Kidney (tissue), 13 donors: ENCODE measurements at regions not wholly inside any gene's neighbourhood (a gene's known extent, or its start where the extent isn't known, plus 50 kb on each side); places are given as distances from the start of the nearest gene placed in this dataset.

Experiments
- DNase-seq, 5 donors: peaks; one replicate each; pipeline ENCODE4 v3.0.0-alpha.2; 2013 to 2020
- FAIRE-seq: peaks from 2 replicates; lab custom pipeline; 2012; peaks lifted over from hg19 to GRCh38; lab: Jason Lieb, UNC
- H3K27ac ChIP-seq, 2 donors: one replicate each; pipeline ENCODE4 v1.7.0; 2013; ENCODE audit warnings: low read depth in 2 of 2, low read length in 2 of 2, inconsistent platforms in 1 of 2
- H3K27me3 ChIP-seq: one replicate; pipeline ENCODE4 v1.7.1; 2013; ENCODE audit warnings: low read length, inconsistent platforms; ENCODE audit not compliant: control insufficient read depth, insufficient read depth
- H3K36me3 ChIP-seq, 3 donors: one replicate each; pipeline versions ENCODE4 v1.7.0 to v1.7.1; 2013; ENCODE audit warnings: low read length in 3 of 3, control low read depth in 1 of 3, inconsistent platforms in 1 of 3; ENCODE audit not compliant: insufficient read depth in 3 of 3, control insufficient read depth in 2 of 3
- H3K4me1 ChIP-seq, 3 donors: one replicate each; pipeline versions ENCODE4 v1.7.0 to v1.7.1; 2013; ENCODE audit warnings: low read length in 3 of 3, inconsistent platforms in 1 of 3, low read depth in 1 of 3; ENCODE audit not compliant: control insufficient read depth in 2 of 3, insufficient read depth in 2 of 3
- H3K4me3 ChIP-seq, 3 donors: one replicate each; pipeline versions ENCODE4 v1.7.0 to v1.8.1; 2013; ENCODE audit warnings: low read length in 3 of 3, control low read depth in 1 of 3, inconsistent platforms in 1 of 3
- H3K9ac ChIP-seq, 3 donors: one replicate each; pipeline versions ENCODE4 v1.7.0 to v1.7.1; 2013; ENCODE audit warnings: low read length in 3 of 3, control low read depth in 1 of 3, inconsistent platforms in 1 of 3
- H3K9me3 ChIP-seq, 3 donors: one replicate each; pipeline versions ENCODE4 v1.7.0 to v1.7.1; 2013; ENCODE audit warnings: low read length in 3 of 3, control low read depth in 1 of 3, inconsistent platforms in 1 of 3; ENCODE audit not compliant: control insufficient read depth in 2 of 3, insufficient read depth in 1 of 3
- CTCF ChIP-seq: IDR thresholded peaks from 3 replicates; pipeline ENCODE4 v1.5.1; 2012; ENCODE audit warnings: mild to moderate bottlenecking, moderate library complexity, borderline replicate concordance; ENCODE audit not compliant: insufficient read depth; ENCODE audit errors: extremely low read depth
- intact Hi-C: fragments of 100-400 bp; cut with DNase I; formaldehyde crosslinking; loops from one replicate; pipeline ENCODE4 v1.11.1; 2022
- donor health status: control.
- donor health status: control.
- donor health status: control.
- donor health status: control.
- donor health status: control.
- donor health status: DM: yes; HTN: yes; CAD: no.
- donor health status: Normal renal cell carcinoma (clear cell type).

- Histone ChIP-seq H3K9ac (no peak overlapping the region), H3K4me3 (no peak overlapping the region), H3K27ac (no peak overlapping the region), H3K36me3 (no peaks in the 10 kb centered on the region), H3K27me3 (no peaks in the 10 kb centered on the region), H3K9me3 (no peaks in the 10 kb centered on the region), H3K4me1 (no peaks in the 10 kb centered on the region)
- intact Hi-C loops: no loop called here
- no peak for FAIRE-seq
- TF ChIP-seq CTCF: peak; percentile 23
- peak in 4 of 5 donors; percentile 70 to 82 (median 77) for DNase-seq
Observed at GRCh38 chr10:78852466-78853240, 216.1 kb upstream of the ZMIZ1 start.

GRCh38 chr10:78853864-78854263 lies 214.9 kb upstream of the ZMIZ1 start:
- H3K9me3 ChIP-seq: no peaks in the 10 kb centered on the region
- no peak for TF ChIP-seq CTCF
- intact Hi-C loops: no loop called here
- no peaks in the 10 kb centered on the region for H3K4me1 ChIP-seq
- H3K4me3 ChIP-seq: no peak overlapping the region
- H3K27me3 ChIP-seq: no peaks in the 10 kb centered on the region
- H3K9ac ChIP-seq: no peak overlapping the region
- DNase-seq (no peak), FAIRE-seq (no peak)
- H3K27ac ChIP-seq: no peak overlapping the region
- H3K36me3 ChIP-seq: no peaks in the 10 kb centered on the region

GRCh38 chr10:78856421-78856820 lies 212.3 kb upstream of the ZMIZ1 start:
- no peaks in the 10 kb centered on the region for H3K9me3 ChIP-seq
- no peaks in the 10 kb centered on the region for H3K36me3 ChIP-seq
- no peaks in the 10 kb centered on the region for H3K4me1 ChIP-seq
- no peaks in the 10 kb centered on the region for H3K27me3 ChIP-seq
- TF ChIP-seq CTCF: no peak
- H3K4me3 ChIP-seq: no peak overlapping the region
- intact Hi-C loops: no loop called here
- H3K9ac ChIP-seq: no peak overlapping the region
- FAIRE-seq: no peak
- DNase-seq: peak in 4 of 5 donors; percentile 62 to 85 (median 70)
- no peak overlapping the region for H3K27ac ChIP-seq
